ENCODE measurements at regions not wholly inside any gene's neighbourhood (a gene's known extent, or its start where the extent isn't known, plus 50 kb on each side); places are given as distances from the start of the nearest gene placed in this dataset.

- H3K27me3 ChIP-seq (ENCODE audit: control insufficient read depth in 2 of 2, insufficient read depth in 2 of 2, low read length in 2 of 2): no peaks in the 10 kb centered on the region
- POLR2A ChIA-PET: no interaction called here
- H3K79me2 ChIP-seq (ENCODE audit: control insufficient read depth, insufficient read depth, low read length): no peaks in the 10 kb centered on the region
- H3K36me3 ChIP-seq (ENCODE audit: control insufficient read depth in 2 of 2, extremely low read depth in 1 of 2, insufficient read depth in 2 of 2, low read length in 2 of 2): no peaks in the 10 kb centered on the region
- dilution Hi-C loops (cut with MboI; ENCODE audit: extremely low pct_ligation_motif_present, low sequenced_read_pairs): no loop called here
- intact Hi-C loops (cut with micrococcal nuclease): no loop called here
- TF ChIP-seq POLR2A (IDR thresholded peaks at IDR 0.05; ENCODE audit: low read depth, low read length) (no peak), JUN (IDR thresholded peaks at IDR 0.05; ENCODE audit: borderline replicate concordance, insufficient read depth, insufficient read length, low read depth) (no peak), CTCF (IDR thresholded peaks at IDR 0.05; ENCODE audit: extremely low read depth in 1 of 2, insufficient read depth in 1 of 2, low read depth in 1 of 2, low read length in 2 of 2) (no peak), MAX (IDR thresholded peaks at IDR 0.05; ENCODE audit: insufficient read depth, insufficient read length) (no peak), EZH2 (IDR thresholded peaks at IDR 0.05; ENCODE audit: borderline replicate concordance, low read depth, low read length, severe bottlenecking) (no peak)
- no peak for DNase-seq (ENCODE audit: low read depth, low spot score)
- no peak overlapping the region for H3K27ac ChIP-seq (ENCODE audit: insufficient read depth, low read depth, low read length)
- no peaks in the 10 kb centered on the region for H3K4me1 ChIP-seq (ENCODE audit: control insufficient read depth, extremely low read depth, insufficient read depth, low read length)
- H4K20me1 ChIP-seq (replicated peaks; ENCODE audit: control insufficient read depth, extremely low read depth, insufficient read depth, low read length): no peaks in the 10 kb centered on the region
- no peak overlapping the region for H2AFZ ChIP-seq (ENCODE audit: low read depth, low read length)
- H3K4me3 ChIP-seq (replicated peaks in 1 of 3; ENCODE audit: insufficient read depth in 1 of 3, low read depth in 1 of 3, low read length in 3 of 3): no peak overlapping the region
- BruUV-seq (replicated peaks): no TSS peak
- no peak overlapping the region for H3K4me2 ChIP-seq (ENCODE audit: insufficient read depth, low read length)
- no peaks in the 10 kb centered on the region for H3K9me3 ChIP-seq (replicated peaks; ENCODE audit: control insufficient read depth, insufficient read depth, low read length)
- no peak overlapping the region for H3K9ac ChIP-seq (replicated peaks; ENCODE audit: extremely low read depth, insufficient read depth, low read length)
- CTCF ChIA-PET: no interaction called here
- no peaks in the 10 kb centered on the region for H3K9me1 ChIP-seq (replicated peaks; ENCODE audit: control insufficient read depth, extremely low read depth, insufficient read depth, low read length)
- no peak for FAIRE-seq
Observed at GRCh38 chr6:95244751-95245150, 332.6 kb upstream of the MANEA start.

GRCh38 chr6:95248499-95248898, 328.8 kb upstream of the MANEA start:
- TF ChIP-seq MAX (IDR thresholded peaks at IDR 0.05; ENCODE audit: insufficient read depth, insufficient read length): no peak
- TF ChIP-seq POLR2A (IDR thresholded peaks at IDR 0.05; ENCODE audit: low read depth, low read length): no peak
- TF ChIP-seq FOS (IDR thresholded peaks at IDR 0.05; ENCODE audit: borderline replicate concordance, insufficient read depth, low read length): no peak
- no peak for TF ChIP-seq EZH2 (IDR thresholded peaks at IDR 0.05; ENCODE audit: borderline replicate concordance, low read depth, low read length, severe bottlenecking)
- TF ChIP-seq MYC (IDR thresholded peaks at IDR 0.05; ENCODE audit: low read depth, low read length): no peak
- no peak overlapping the region for H3K4me3 ChIP-seq (replicated peaks in 1 of 3; ENCODE audit: insufficient read depth in 1 of 3, low read depth in 1 of 3, low read length in 3 of 3)
- H3K9me3 ChIP-seq (replicated peaks; ENCODE audit: control insufficient read depth, insufficient read depth, low read length): no peaks in the 10 kb centered on the region
- H3K4me1 ChIP-seq (ENCODE audit: control insufficient read depth, extremely low read depth, insufficient read depth, low read length): no peaks in the 10 kb centered on the region
- ChIA-PET CTCF (interaction anchor here (1.0 to 1.8 kb wide), 3 partner anchors 10 to 46 kb away, joined by 3 to 4 read pairs (median 3); no protein-coding TSS in a partner anchor), POLR2A (no interaction called here)
- H4K20me1 ChIP-seq (replicated peaks; ENCODE audit: control insufficient read depth, extremely low read depth, insufficient read depth, low read length): no peaks in the 10 kb centered on the region
- BruUV-seq (replicated peaks): no TSS peak
- H3K9me1 ChIP-seq (replicated peaks; ENCODE audit: control insufficient read depth, extremely low read depth, insufficient read depth, low read length): no peaks in the 10 kb centered on the region
- no peak overlapping the region for H3K9ac ChIP-seq (replicated peaks; ENCODE audit: extremely low read depth, insufficient read depth, low read length)
- FAIRE-seq: no peak
- no peak overlapping the region for H3K27ac ChIP-seq (ENCODE audit: insufficient read depth, low read depth, low read length)
- intact Hi-C loops (cut with micrococcal nuclease): no loop called here
- no peak overlapping the region for H3K4me2 ChIP-seq (ENCODE audit: insufficient read depth, low read length)
- H2AFZ ChIP-seq (ENCODE audit: low read depth, low read length): no peak overlapping the region
- dilution Hi-C loops (cut with MboI; ENCODE audit: extremely low pct_ligation_motif_present, low sequenced_read_pairs): no loop called here
- no peaks in the 10 kb centered on the region for H3K27me3 ChIP-seq (ENCODE audit: control insufficient read depth in 2 of 2, insufficient read depth in 2 of 2, low read length in 2 of 2)
- DNase-seq (ENCODE audit: low read depth, low spot score): no peak
- H3K36me3 ChIP-seq (ENCODE audit: control insufficient read depth in 2 of 2, extremely low read depth in 1 of 2, insufficient read depth in 2 of 2, low read length in 2 of 2): no peaks in the 10 kb centered on the region
- H3K79me2 ChIP-seq (ENCODE audit: control insufficient read depth, insufficient read depth, low read length): no peaks in the 10 kb centered on the region

Data from endothelial cell of umbilical vein (primary cell).